ENCODE measurements at regions not wholly inside any gene's neighbourhood (a gene's known extent, or its start where the extent isn't known, plus 50 kb on each side); places are given as distances from the start of the nearest gene placed in this dataset.

DNA sequence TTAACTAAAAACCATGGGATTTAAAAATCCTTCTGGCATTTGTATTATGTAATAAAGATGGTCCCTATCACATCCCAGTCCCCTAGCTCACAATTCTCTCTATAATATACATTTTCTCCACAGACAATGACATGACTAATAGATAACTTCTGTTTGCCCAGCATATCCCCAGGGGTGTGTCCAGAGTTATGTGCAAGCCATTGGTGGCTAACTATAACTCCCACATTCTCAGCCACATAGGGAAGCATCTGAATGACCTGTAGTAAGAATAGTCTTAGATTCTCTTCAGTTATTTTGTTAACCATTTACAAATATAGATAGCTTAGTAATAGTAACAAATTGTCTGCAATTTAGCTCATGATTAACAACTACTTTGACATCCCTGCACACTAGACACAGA is 52.2 kb upstream of the RBSN start:
- Histone ChIP-seq H3K9me3 (replicated peaks) (no peaks in the 10 kb centered on the region), H3K4me3 (no peak overlapping the region), H3K4me1 (peaks cover 15% of the 10 kb centered on the region), H3K27me3 (no peaks in the 10 kb centered on the region), H3K27ac (no peak overlapping the region), H3K36me3 (no peaks in the 10 kb centered on the region)
- no peak for DNase-seq

DNA sequence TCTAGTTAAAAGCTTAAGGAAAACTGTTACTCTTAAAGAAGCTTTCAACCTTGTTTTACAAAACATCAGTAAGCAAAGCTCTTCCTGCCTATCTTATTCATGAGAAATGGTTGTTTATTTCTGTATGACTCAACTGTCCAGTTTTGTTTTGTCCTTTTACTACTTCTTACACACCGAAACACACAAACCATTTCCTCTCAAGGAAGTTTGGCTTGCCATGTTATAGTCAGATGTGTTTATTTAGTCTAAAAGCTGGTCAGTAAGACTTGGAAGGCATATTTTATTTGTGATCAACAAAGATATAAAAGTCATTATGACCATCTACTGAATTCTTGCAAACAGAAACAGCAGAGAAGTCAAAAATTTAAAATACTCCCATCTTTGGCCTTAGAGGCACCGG is 53.2 kb upstream of the RBSN start:
- Histone ChIP-seq H3K4me3 (no peak overlapping the region), H3K4me1 (peaks cover 15% of the 10 kb centered on the region), H3K27me3 (no peaks in the 10 kb centered on the region), H3K36me3 (no peaks in the 10 kb centered on the region), H3K9me3 (replicated peaks) (0 out of 2 replicates have a peak, but pooled peaks cover 3% of the 10 kb centered on the region), H3K27ac (no peak overlapping the region)
- no peak for DNase-seq

DNA sequence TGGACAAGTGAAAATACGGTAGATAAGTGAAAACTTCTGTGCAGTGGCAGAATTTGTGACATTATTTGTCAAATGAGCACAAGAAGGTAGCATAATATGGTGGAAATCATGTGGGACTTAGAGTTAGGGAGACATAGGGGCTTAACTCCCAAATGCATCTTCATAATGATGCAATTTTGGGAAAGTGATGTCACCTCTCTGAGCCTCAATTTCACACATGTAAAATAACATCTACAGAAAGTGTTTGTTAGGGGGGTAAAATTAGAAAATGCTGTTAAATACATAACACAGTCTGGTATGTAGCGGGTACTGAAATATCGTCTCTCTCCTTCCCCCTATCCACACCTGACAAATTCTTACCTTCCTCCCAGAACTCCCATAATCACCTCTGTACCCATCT is 52.9 kb upstream of the CAPN7 start:
- no peak for DNase-seq

DNA sequence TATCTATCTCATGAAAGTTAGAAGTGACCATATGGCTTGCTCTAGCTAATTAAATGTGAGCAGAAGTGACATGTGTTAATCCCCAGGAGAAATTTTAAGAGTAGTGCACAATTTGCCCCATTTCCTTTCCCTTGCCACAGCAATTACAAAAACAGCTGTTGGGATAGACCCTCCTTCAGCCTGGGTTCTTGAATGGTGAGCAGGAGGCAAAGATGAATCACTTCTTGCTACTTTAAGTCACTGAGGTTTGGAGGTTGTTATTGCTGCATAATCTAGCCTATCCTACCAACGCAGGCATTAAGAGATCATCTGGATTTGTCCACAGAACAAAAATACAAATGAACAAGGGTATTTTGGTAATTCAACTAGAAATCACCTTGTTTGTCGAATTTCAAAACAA is 51.7 kb upstream of the CAPN7 start:
- DNase-seq = peak in 1 of 2 experiments; percentile 36
- Histone ChIP-seq H3K27me3 (no peaks in the 10 kb centered on the region), H3K9me3 (replicated peaks) (0 out of 2 replicates have a peak, but pooled peaks cover 6% of the 10 kb centered on the region)

More for the DNA sequence above, 52.9 kb upstream of the CAPN7 start:
- no peak overlapping the region for H3K4me3 ChIP-seq
- 0 out of 2 replicates have a peak, but pooled peaks cover 5% of the 10 kb centered on the region for H3K9me3 ChIP-seq (replicated peaks)
- no peaks in the 10 kb centered on the region for H3K36me3 ChIP-seq
- peaks cover 15% of the 10 kb centered on the region for H3K4me1 ChIP-seq
- H3K27me3 ChIP-seq = no peaks in the 10 kb centered on the region
- no peak overlapping the region for H3K27ac ChIP-seq

DNA sequence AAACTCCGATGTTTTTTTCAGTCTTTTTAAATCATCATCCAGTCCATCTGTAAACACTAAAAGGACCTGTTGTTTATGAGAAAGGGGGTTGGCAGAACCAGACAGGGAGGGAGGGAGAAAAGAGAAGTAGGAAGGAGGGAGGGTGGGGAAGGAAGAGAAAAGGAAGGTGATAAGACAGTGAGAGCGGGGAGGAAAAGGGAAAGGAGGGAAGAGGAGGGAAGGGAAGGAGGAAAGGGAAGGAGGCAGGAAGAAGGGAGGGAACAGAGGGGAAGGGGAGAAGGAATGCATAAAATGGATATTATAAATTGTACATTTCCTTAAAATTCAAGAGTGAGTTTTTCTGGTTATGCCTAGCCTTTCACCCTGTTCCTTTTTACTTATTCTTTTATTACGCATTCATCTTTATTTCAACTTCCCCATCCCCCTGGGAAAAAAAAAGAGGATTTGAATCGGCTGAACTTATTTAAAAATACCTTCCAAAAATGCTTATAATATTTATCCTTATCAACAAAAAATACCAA is 50.1 kb upstream of the CAPN7 start:
- no peak for DNase-seq
- Histone ChIP-seq H3K27ac (no peak overlapping the region), H3K27me3 (no peaks in the 10 kb centered on the region), H3K4me3 (no peak overlapping the region), H3K36me3 (no peaks in the 10 kb centered on the region), H3K9me3 (replicated peaks) (0 out of 2 replicates have a peak, but pooled peaks cover 6% of the 10 kb centered on the region), H3K4me1 (peaks cover 15% of the 10 kb centered on the region)

More for the DNA sequence above, 51.7 kb upstream of the CAPN7 start:
- no peak overlapping the region for H3K4me3 ChIP-seq
- no peak overlapping the region for H3K27ac ChIP-seq
- H3K36me3 ChIP-seq = no peaks in the 10 kb centered on the region
- H3K4me1 ChIP-seq = peaks cover 15% of the 10 kb centered on the region

All from SJCRH30 (cell line).